Trophoblast cell (in vitro differentiated cells and primary cell): ENCODE measurements at regions not wholly inside any gene's neighbourhood (a gene's known extent, or its start where the extent isn't known, plus 50 kb on each side); places are given as distances from the start of the nearest gene placed in this dataset.

Source experiments
- DNase-seq, 2 donors: peaks; one replicate each; pipeline ENCODE4 v3.0.0-alpha.2; 2016
- H2AFZ ChIP-seq: 2 replicates; pipeline ENCODE4 v1.6.1; 2013; ENCODE audit warnings: low read length, moderate library complexity, mild to moderate bottlenecking; ENCODE audit not compliant: insufficient read depth, poor library complexity
- H2AK5ac ChIP-seq: 2 replicates; pipeline ENCODE4 v1.6.1; 2013; ENCODE audit warnings: mild to moderate bottlenecking, low read length
- H2BK120ac ChIP-seq: 2 replicates; pipeline ENCODE4 v1.6.1; 2013; ENCODE audit warnings: low read length, mild to moderate bottlenecking, moderate library complexity; ENCODE audit not compliant: insufficient read depth, poor library complexity
- H2BK12ac ChIP-seq: 2 replicates; pipeline ENCODE4 v1.6.1; 2013; ENCODE audit warnings: mild to moderate bottlenecking, low read length, moderate library complexity
- H2BK5ac ChIP-seq: 2 replicates; pipeline ENCODE4 v1.6.1; 2013; ENCODE audit warnings: low read length, low read depth, moderate library complexity, mild to moderate bottlenecking; ENCODE audit not compliant: poor library complexity
- H3K14ac ChIP-seq: 2 replicates; pipeline ENCODE4 v1.6.1; 2013; ENCODE audit warnings: mild to moderate bottlenecking, low read length
- H3K18ac ChIP-seq: 2 replicates; pipeline ENCODE4 v1.6.1; 2013; ENCODE audit warnings: mild to moderate bottlenecking, low read length
- H3K23ac ChIP-seq: 2 replicates; pipeline ENCODE4 v1.6.1; 2013; ENCODE audit warnings: low read length
- H3K27ac ChIP-seq: 2 replicates; pipeline ENCODE4 v1.5.1; 2013; ENCODE audit warnings: low read depth, mild to moderate bottlenecking, inconsistent platforms, low read length, moderate library complexity
- H3K27me3 ChIP-seq: 2 replicates; pipeline ENCODE4 v1.6.1; 2013; ENCODE audit warnings: inconsistent platforms, mild to moderate bottlenecking, low read length, moderate library complexity; ENCODE audit not compliant: insufficient read depth
- H3K36me3 ChIP-seq, 2 experiments: 1 replicate in 1 of 2; 2 replicates in 1 of 2; pipeline ENCODE4 v1.6.1; 2013; ENCODE audit warnings: low read length in 2 of 2, mild to moderate bottlenecking in 2 of 2, moderate library complexity in 1 of 2; ENCODE audit not compliant: insufficient read depth in 2 of 2, control insufficient read depth in 1 of 2
- H3K4ac ChIP-seq: 2 replicates; pipeline ENCODE4 v1.6.1; 2013; ENCODE audit warnings: low read depth, mild to moderate bottlenecking, low read length, moderate library complexity
- H3K4me1 ChIP-seq, 2 experiments: 1 replicate in 1 of 2; 2 replicates in 1 of 2; pipeline ENCODE4 v1.6.1; 2013; ENCODE audit warnings: low read length in 2 of 2, mild to moderate bottlenecking in 2 of 2, moderate library complexity in 1 of 2; ENCODE audit not compliant: insufficient read depth in 2 of 2, control insufficient read depth in 1 of 2
- H3K4me2 ChIP-seq: 2 replicates; pipeline ENCODE4 v1.6.1; 2013; ENCODE audit warnings: inconsistent platforms, mild to moderate bottlenecking, low read length, moderate library complexity
- H3K4me3 ChIP-seq: 2 replicates; pipeline ENCODE4 v1.5.1; 2013; ENCODE audit warnings: mild to moderate bottlenecking, low read depth, low read length, inconsistent platforms
- H3K79me1 ChIP-seq: one replicate; pipeline ENCODE4 v1.6.1; 2013; ENCODE audit warnings: low read length
- H3K79me2 ChIP-seq: 2 replicates; pipeline ENCODE4 v1.6.1; 2013; ENCODE audit warnings: low read length, mild to moderate bottlenecking; ENCODE audit not compliant: control insufficient read depth, insufficient read depth, poor library complexity
- H3K9ac ChIP-seq: 2 replicates; pipeline ENCODE4 v1.6.1; 2013; ENCODE audit warnings: mild to moderate bottlenecking, low read length
- H3K9me3 ChIP-seq: 2 replicates; pipeline ENCODE4 v1.6.1; 2013; ENCODE audit warnings: low read depth, mild to moderate bottlenecking, control low read depth, inconsistent platforms, low read length; ENCODE audit not compliant: insufficient read depth
- H4K12ac ChIP-seq: 2 replicates; pipeline ENCODE4 v1.6.1; 2013; ENCODE audit warnings: low read depth, mild to moderate bottlenecking, low read length, moderate library complexity
- H4K8ac ChIP-seq: 2 replicates; pipeline ENCODE4 v1.6.1; 2013; ENCODE audit warnings: low read depth, mild to moderate bottlenecking, low read length, moderate library complexity
- H4K91ac ChIP-seq: one replicate; pipeline ENCODE4 v1.6.1; 2013; ENCODE audit warnings: low read depth, mild to moderate bottlenecking, low read length, moderate library complexity
- WGBS: extraction: QIAGEN DNeasy Blood & Tissue Kit; methylation state at CpG from one replicate; pipeline ENCODE4 v1.1.7; 2013; ENCODE audit warnings: missing lambda C conversion rate; ENCODE audit not compliant: insufficient read length, insufficient coverage; ENCODE audit errors: extremely low coverage; 5-methylcytosine and 5-hydroxymethylcytosine counted together

- no peak overlapping the region for H3K18ac ChIP-seq
- DNase-seq = no peak
These were observed 867.3 kb downstream of the TRIB2 start for GRCh38 chr2:13584020-13584419.

GRCh38 chr2:13585732-13586131, 869.0 kb downstream of the TRIB2 start:
- Histone ChIP-seq H3K79me2 (no peaks in the 10 kb centered on the region), H3K4me1 (no peaks in the 10 kb centered on the region), H2BK12ac (no peak overlapping the region), H2AK5ac (no peak overlapping the region), H3K4me3 (no peak overlapping the region), H3K9ac (no peak overlapping the region), H4K12ac (no peak overlapping the region), H4K8ac (no peak overlapping the region), H3K4ac (no peak overlapping the region), H3K79me1 (no peaks in the 10 kb centered on the region), H4K91ac (no peak overlapping the region), H3K14ac (no peak overlapping the region), H2BK120ac (no peak overlapping the region), H2BK5ac (no peak overlapping the region), H3K9me3 (no peaks in the 10 kb centered on the region), H3K36me3 (no peaks in the 10 kb centered on the region), H3K27me3 (no peaks in the 10 kb centered on the region), H3K27ac (no peak overlapping the region), H2AFZ (no peak overlapping the region), H3K4me2 (no peak overlapping the region), H3K23ac (no peak overlapping the region), H3K18ac (no peak overlapping the region)
- DNase-seq = no peak

More at GRCh38 chr2:13584020-13584419, 867.3 kb downstream of the TRIB2 start:
- Histone ChIP-seq H3K9ac (no peak overlapping the region), H4K91ac (no peak overlapping the region), H3K27me3 (no peaks in the 10 kb centered on the region), H3K27ac (no peak overlapping the region), H3K23ac (no peak overlapping the region), H3K4me2 (no peak overlapping the region), H2AFZ (no peak overlapping the region), H4K8ac (no peak overlapping the region), H2BK120ac (no peak overlapping the region), H3K4me1 (no peaks in the 10 kb centered on the region), H2AK5ac (no peak overlapping the region), H3K36me3 (no peaks in the 10 kb centered on the region), H3K14ac (no peak overlapping the region), H3K4ac (no peak overlapping the region), H4K12ac (no peak overlapping the region), H3K4me3 (no peak overlapping the region), H3K79me2 (no peaks in the 10 kb centered on the region), H2BK12ac (no peak overlapping the region), H2BK5ac (no peak overlapping the region), H3K9me3 (no peaks in the 10 kb centered on the region), H3K79me1 (no peaks in the 10 kb centered on the region)
- WGBS = no CpG with 5 or more reads among the region's 2 CpGs

GRCh38 chr2:13596233-13596632, 879.5 kb downstream of the TRIB2 start:
- H2AK5ac ChIP-seq = no peak overlapping the region
- no peaks in the 10 kb centered on the region for H3K79me2 ChIP-seq
- H2BK5ac ChIP-seq = no peak overlapping the region
- no peak overlapping the region for H3K14ac ChIP-seq
- no peak overlapping the region for H4K91ac ChIP-seq
- no peaks in the 10 kb centered on the region for H3K79me1 ChIP-seq
- no peak overlapping the region for H3K27ac ChIP-seq
- no peak overlapping the region for H2BK12ac ChIP-seq
- no peaks in the 10 kb centered on the region for H3K9me3 ChIP-seq
- H3K4ac ChIP-seq = no peak overlapping the region
- H4K12ac ChIP-seq = no peak overlapping the region
- no peak overlapping the region for H2BK120ac ChIP-seq
- WGBS = no CpG with 5 or more reads among the region's 4 CpGs
- H3K27me3 ChIP-seq = no peaks in the 10 kb centered on the region
- H3K36me3 ChIP-seq = no peaks in the 10 kb centered on the region
- no peak overlapping the region for H3K23ac ChIP-seq
- H3K4me3 ChIP-seq = no peak overlapping the region
- H3K18ac ChIP-seq = no peak overlapping the region
- DNase-seq = no peak
- no peak overlapping the region for H3K9ac ChIP-seq
- H3K4me1 ChIP-seq = no peaks in the 10 kb centered on the region
- H4K8ac ChIP-seq = no peak overlapping the region
- no peak overlapping the region for H2AFZ ChIP-seq
- no peak overlapping the region for H3K4me2 ChIP-seq

- DNase-seq = no peak
- H3K27me3 ChIP-seq = no peaks in the 10 kb centered on the region
- H2AFZ ChIP-seq = no peak overlapping the region
- no peaks in the 10 kb centered on the region for H3K79me2 ChIP-seq
- no peak overlapping the region for H3K4me3 ChIP-seq
- H3K9ac ChIP-seq = no peak overlapping the region
- H3K4me2 ChIP-seq = no peak overlapping the region
- no peak overlapping the region for H3K27ac ChIP-seq
- no peak overlapping the region for H3K14ac ChIP-seq
- no CpG with 5 or more reads among the region's 2 CpGs for WGBS
- no peaks in the 10 kb centered on the region for H3K9me3 ChIP-seq
- H2AK5ac ChIP-seq = no peak overlapping the region
- no peak overlapping the region for H2BK120ac ChIP-seq
- no peaks in the 10 kb centered on the region for H3K4me1 ChIP-seq
- no peak overlapping the region for H4K12ac ChIP-seq
- no peaks in the 10 kb centered on the region for H3K79me1 ChIP-seq
- no peak overlapping the region for H3K23ac ChIP-seq
- H3K36me3 ChIP-seq = no peaks in the 10 kb centered on the region
- no peak overlapping the region for H4K8ac ChIP-seq
- H2BK5ac ChIP-seq = no peak overlapping the region
- H4K91ac ChIP-seq = no peak overlapping the region
- no peak overlapping the region for H2BK12ac ChIP-seq
- H3K18ac ChIP-seq = no peak overlapping the region
- H3K4ac ChIP-seq = no peak overlapping the region
These were observed 880.4 kb downstream of the TRIB2 start for GRCh38 chr2:13597176-13597575.
